HG03066 (cell line): ENCODE measurements at regions not wholly inside any gene's neighbourhood (a gene's known extent, or its start where the extent isn't known, plus 50 kb on each side); places are given as distances from the start of the nearest gene placed in this dataset.
"Not testable (repeated sequence)": the region's sequence is repeated elsewhere in the genome, so short reads cannot be mapped to it uniquely, and the experiment has no call there.

ENCODE experiments used
- ATAC-seq: cut with Tn5 transposase; IDR thresholded peaks from one replicate; pipeline ENCODE4 v1.9.1; 2021; ENCODE audit warnings: low read depth; ENCODE audit not compliant: unreplicated experiment

- no peak for ATAC-seq
Measured at GRCh38 chr13:80547341-80547740, 206.4 kb upstream of the SPRY2 start.

GRCh38 chr13:80533175-80533574, 192.2 kb upstream of the SPRY2 start:
- no peak for ATAC-seq

- no peak for ATAC-seq
Measured at GRCh38 chr13:80530902-80531301, 190.0 kb upstream of the SPRY2 start.

- ATAC-seq = no peak
Measured at GRCh38 chr13:80530191-80530590, 189.3 kb upstream of the SPRY2 start.

GRCh38 chr13:80529734-80530133, 188.8 kb upstream of the SPRY2 start:
- no peak for ATAC-seq

GRCh38 chr13:80528733-80529132, 187.8 kb upstream of the SPRY2 start:
- ATAC-seq = no peak

GRCh38 chr13:80527400-80527799, 186.5 kb upstream of the SPRY2 start:
- no peak for ATAC-seq

GRCh38 chr13:80524447-80525215, 183.7 kb upstream of the SPRY2 start:
- no peak for ATAC-seq

GRCh38 chr13:80523134-80523533, 182.2 kb upstream of the SPRY2 start:
- no peak for ATAC-seq

GRCh38 chr13:80522463-80522862, 181.5 kb upstream of the SPRY2 start:
- not testable (repeated sequence) for ATAC-seq

GRCh38 chr13:80516818-80517348, 176.0 kb upstream of the SPRY2 start:
- ATAC-seq = no peak

GRCh38 chr13:80515296-80515695, 174.4 kb upstream of the SPRY2 start:
- no peak for ATAC-seq

- no peak for ATAC-seq
Measured at GRCh38 chr13:80513196-80513595, 172.3 kb upstream of the SPRY2 start.

- no peak for ATAC-seq
Measured at GRCh38 chr13:80510686-80511085, 169.8 kb upstream of the SPRY2 start.

GRCh38 chr13:80509264-80509663, 168.3 kb upstream of the SPRY2 start:
- no peak for ATAC-seq

- ATAC-seq = no peak
Measured at GRCh38 chr13:80508031-80508430, 167.1 kb upstream of the SPRY2 start.

GRCh38 chr13:80504453-80504852, 163.5 kb upstream of the SPRY2 start:
- no peak for ATAC-seq

- ATAC-seq = no peak
Measured at GRCh38 chr13:80502359-80502758, 161.4 kb upstream of the SPRY2 start.

- no peak for ATAC-seq
Measured at GRCh38 chr13:80501556-80501955, 160.6 kb upstream of the SPRY2 start.

- no peak for ATAC-seq
Measured at GRCh38 chr13:80499536-80500290, 158.8 kb upstream of the SPRY2 start.

GRCh38 chr13:80498433-80498832, 157.5 kb upstream of the SPRY2 start:
- no peak for ATAC-seq

GRCh38 chr13:80497978-80498377, 157.1 kb upstream of the SPRY2 start:
- ATAC-seq = no peak
